DMS 273 (cell line): ENCODE measurements at regions not wholly inside any gene's neighbourhood (a gene's known extent, or its start where the extent isn't known, plus 50 kb on each side); places are given as distances from the start of the nearest gene placed in this dataset.
"Not testable (repeated sequence)": the region's sequence is repeated elsewhere in the genome, so short reads cannot be mapped to it uniquely, and the experiment has no call there.

Source experiments
- DNase-seq: peaks from one replicate; lab custom pipeline; 2025; ENCODE audit not compliant: unreplicated experiment; lab: John Stamatoyannopoulos, UW

- DNase-seq: peak; percentile 6
These were observed 53.1 kb upstream of the BEND4 start for GRCh38 chr4:42205541-42205940.

- DNase-seq: peak; percentile 6
These were observed 64.2 kb upstream of the BEND4 start for GRCh38 chr4:42216664-42217063.

DNA sequence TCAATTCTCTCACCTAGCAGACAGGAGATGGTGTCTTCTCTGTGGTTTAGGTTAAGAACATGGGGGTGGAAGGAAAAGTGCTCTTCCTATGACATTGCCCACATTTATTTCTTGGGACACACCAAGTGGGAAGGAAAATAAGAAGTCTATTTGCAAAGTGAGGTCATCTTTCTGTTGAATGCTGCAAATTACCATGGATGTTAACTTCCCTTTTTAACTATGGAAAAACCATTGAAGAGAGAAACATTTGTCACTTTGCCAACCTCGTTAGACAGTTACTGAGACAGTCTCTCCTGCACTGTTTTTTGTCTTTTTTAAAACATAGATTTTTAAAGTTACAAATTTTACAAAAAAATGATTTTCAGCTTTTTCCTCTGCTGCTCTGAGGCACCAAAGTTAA, 72.8 kb upstream of the BEND4 start:
- DNase-seq: no peak

- DNase-seq: no peak
These were observed 82.4 kb upstream of the BEND4 start for GRCh38 chr4:42234817-42235216.

GRCh38 chr4:42235304-42236021, 83.0 kb upstream of the BEND4 start:
- DNase-seq: no peak

- no peak for DNase-seq
These were observed 84.6 kb upstream of the BEND4 start for GRCh38 chr4:42237010-42237409.

GRCh38 chr4:42237451-42237850, 85.0 kb upstream of the BEND4 start:
- DNase-seq: no peak

- DNase-seq: no peak
These were observed 96.5 kb upstream of the BEND4 start for GRCh38 chr4:42248972-42249371.

GRCh38 chr4:42252315-42252714, 99.9 kb upstream of the BEND4 start:
- DNase-seq: no peak

- not testable (repeated sequence) for DNase-seq
These were observed 105.2 kb upstream of the BEND4 start for GRCh38 chr4:42257645-42258044.

DNA sequence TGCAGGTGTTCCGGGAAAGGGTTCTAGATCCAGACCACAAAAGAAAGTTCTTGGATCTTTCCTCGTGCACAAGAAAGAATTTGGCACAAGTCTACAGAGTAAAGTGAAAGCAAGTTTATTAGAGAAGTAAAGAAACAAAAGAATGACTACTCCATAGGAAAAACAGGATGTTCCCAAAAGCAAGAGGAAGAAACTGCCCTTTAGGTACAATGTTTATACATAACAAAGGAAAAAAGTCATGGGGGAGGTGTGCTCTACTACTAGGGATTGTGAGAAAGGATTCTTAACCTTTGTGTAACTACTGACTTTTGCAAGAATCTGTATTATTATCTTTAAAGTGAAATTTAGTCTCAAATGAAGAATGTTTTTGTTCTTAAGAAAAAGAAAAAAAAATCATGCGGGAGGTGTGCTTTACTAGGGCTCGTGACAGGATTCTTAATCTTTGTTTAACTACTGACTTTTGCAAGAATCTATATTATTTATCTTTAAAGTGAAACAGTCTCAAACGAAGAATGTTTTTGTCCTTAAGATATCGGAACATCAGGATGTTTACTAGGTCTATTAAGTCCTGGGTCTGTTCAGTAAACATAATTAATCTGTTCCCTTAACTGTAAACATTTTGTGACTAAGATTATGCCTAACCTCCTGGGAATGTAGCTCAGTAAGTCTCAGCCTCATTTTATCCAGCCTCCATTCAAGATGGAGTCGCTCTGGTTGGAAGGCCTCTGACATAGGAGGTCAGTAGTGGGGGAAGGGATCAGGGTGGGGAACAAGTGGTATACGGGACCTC, 110.4 kb upstream of the BEND4 start:
- DNase-seq: no peak

DNA sequence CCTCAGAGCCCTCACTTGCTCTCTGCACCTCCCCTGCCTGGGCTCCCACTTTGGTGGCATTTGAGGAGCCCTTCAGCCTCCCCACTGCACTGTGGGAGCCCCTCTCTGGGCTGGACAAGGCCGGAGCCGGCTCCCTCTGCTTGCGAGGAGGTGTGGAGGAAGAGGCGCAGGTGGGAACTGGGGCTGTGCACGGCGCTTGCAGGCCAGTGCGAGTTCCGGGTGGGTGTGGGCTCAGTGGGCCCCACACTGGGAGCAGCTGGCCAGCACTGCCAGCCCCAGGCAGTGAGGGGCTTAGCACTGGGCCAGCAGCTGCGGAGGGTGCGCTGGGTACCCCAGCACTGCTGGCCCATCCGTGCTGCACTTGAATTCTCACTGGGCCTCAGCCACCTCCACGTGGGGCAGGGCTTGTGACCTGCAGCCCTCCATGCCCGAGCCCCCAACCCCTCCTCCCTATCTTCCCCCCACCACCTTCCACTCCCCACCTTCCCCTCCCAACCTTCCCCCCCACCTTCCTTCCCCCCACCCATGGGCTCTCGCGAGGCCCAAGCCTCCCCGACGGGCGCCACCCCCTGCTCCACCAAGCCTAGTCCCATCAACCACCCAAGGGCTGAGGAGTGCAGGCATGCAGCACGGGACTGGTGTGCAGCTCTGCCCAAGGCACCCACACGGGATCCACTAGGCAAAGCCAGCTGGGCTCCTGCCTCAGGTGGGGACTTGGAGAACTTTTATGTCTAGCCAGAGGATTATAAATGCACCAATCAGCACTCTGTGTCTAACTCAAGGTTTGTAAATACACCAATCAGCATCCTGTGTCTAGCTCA, 113.5 kb upstream of the BEND4 start:
- DNase-seq: no peak

- DNase-seq: no peak
These were observed 115.3 kb upstream of the BEND4 start for GRCh38 chr4:42267724-42268123.

- no peak for DNase-seq
These were observed 116.4 kb upstream of the BEND4 start for GRCh38 chr4:42268824-42269223.

GRCh38 chr4:42271096-42271495, 118.6 kb upstream of the BEND4 start:
- no peak for DNase-seq

GRCh38 chr4:42277291-42277690, 120.0 kb upstream of the SHISA3 start:
- no peak for DNase-seq

DNA sequence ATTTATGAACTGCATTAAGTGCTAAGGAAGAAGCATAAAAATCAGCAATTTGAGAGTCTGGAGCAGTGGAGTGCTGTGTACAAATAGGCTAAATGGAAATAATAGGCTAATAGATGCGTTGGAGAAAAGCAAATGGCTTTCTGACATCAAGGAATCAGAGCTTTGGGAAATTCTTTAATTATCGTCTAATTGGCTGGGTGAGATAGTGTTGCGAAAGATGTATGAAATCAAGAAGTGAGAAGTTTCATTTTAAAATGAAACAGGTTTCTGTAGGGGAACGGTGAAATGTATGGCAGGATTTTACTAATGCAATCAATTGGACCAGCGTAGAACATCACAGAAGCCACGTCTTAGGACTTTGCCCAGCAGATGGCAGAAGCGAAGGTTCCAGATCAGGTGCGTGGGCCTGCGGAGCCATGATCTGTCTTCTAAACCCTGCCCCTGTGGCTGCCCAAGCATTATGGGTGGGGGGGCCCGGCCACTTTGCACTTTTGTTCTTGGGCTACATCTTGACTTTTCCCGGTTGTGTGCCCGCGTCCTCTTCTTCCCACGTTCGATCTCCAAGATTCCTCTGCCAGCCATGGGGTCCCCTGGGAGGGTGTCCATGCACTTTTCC, 118.5 kb upstream of the SHISA3 start:
- no peak for DNase-seq

DNA sequence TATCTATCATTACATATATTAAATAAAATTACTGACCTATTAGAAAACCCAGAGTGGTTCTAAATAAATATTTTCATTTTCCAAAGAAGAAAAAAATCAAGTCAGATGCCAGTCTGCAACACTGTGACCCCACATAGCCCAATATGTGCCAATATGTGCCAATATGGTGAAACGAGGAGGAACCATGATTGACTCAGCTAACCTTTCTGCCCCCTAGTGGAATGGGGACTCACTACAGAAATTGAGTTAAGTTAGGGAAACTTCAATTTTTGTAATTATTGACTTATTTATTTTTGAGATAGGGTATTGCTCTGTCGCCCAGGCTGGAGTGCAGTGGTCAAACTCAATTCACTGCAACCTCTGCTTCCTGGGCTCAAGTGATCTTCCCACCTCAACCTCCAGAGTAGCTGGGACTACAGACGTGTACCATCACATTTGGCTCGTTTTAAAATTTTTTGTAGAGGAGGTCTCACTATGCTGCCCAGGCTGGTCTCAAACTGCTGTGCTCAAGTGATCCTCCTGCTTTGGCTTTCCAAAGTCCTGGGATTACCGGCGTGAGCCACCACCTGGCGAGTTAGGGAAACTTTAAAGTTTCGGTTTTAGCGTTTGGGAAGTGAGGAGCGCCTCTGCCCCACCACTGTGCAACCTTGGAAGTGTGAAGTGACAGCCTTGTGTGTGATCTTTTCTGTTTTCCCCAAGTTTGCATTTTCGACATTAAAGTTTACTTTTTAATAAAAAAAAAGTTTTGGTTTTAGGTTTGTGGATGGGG, 116.8 kb upstream of the SHISA3 start:
- peak; percentile 59 for DNase-seq

DNA sequence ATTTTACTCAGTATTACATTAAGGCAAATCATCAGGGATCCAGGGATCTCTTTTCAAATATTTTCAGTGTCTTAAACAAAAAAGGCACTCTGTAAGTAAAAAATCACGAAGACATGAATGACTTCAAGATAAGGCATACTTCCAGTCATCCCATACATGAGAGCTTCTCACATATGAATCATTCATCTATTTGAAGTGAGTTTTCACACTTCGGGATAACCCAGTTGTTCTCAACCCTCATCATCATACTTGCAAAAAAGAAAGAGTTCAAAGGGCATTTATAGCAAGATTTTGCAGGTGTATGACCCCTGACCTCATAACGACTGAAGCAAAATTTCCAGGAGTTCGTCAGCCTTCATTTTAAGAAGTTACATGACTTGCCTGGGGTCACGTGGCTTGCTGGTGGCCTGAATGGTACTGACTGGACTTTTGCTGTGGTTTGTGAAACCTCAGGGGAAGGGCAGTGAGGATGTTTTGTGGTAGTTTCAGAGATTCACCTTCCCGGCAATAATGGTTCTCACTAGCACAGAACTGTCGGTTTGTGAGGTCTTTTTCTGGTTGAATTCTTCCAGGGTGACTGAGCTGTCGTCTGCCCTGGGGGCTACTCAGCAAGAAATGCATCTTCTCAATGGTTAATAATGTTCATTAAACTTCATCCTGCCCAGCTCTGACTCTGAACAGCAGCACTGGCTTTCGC, 115.8 kb upstream of the SHISA3 start:
- DNase-seq: peak; percentile 28
